A549 (cell line): ENCODE measurements at regions not wholly inside any gene's neighbourhood (a gene's known extent, or its start where the extent isn't known, plus 50 kb on each side); places are given as distances from the start of the nearest gene placed in this dataset.

Experiments used
- ATAC-seq, 2 experiments: fragments of 200-7000 bp in 1 of 2; fragments of >200 bp in 1 of 2; cut with Nextera tagmentation in 1 of 2; cut with Tn5 transposase in 1 of 2; 3 replicates each; pipeline versions ENCODE4 v1.8.0 to v1.9.1; 2018 to 2020; ENCODE audit warnings: mild to moderate bottlenecking in 1 of 2, moderate library complexity in 1 of 2
- CTCF ChIA-PET: fragments of 300-600 bp; sonication (Branson Sonifier 250); formaldehyde crosslinking; extraction: SDS; loops from one replicate; lab custom pipeline; 2021; ENCODE audit warnings: antibody characterized with exemption, inconsistent platforms; lab: Yijun Ruan, JAX
- POLR2A ChIA-PET: fragments of 350-600 bp; formaldehyde crosslinking; extraction: SDS; loops from one replicate; lab custom pipeline; 2021; ENCODE audit warnings: antibody characterized with exemption, inconsistent platforms; lab: Yijun Ruan, JAX
- DNase-seq, 2 experiments: peaks; one replicate each; pipeline versions ENCODE4 v3.0.0 to v3.0.0-alpha.2; 2011 to 2016; ENCODE audit warnings: low read depth in 1 of 2, low spot score in 1 of 2
- FAIRE-seq: peaks from 2 replicates; lab custom pipeline; 2011; peaks lifted over from hg19 to GRCh38; lab: Jason Lieb, UNC
- H3K27ac ChIP-seq, 2 experiments: fragments of >200 bp; sonication (Bioruptor Twin); formaldehyde crosslinking; 3 replicates each; pipeline ENCODE4 v1.5.1; 2016 to 2017
- H3K4me1 ChIP-seq: fragments of >200 bp; sonication (Bioruptor Twin); formaldehyde crosslinking; 3 replicates; pipeline ENCODE4 v1.6.1; 2016
- H3K4me2 ChIP-seq: fragments of >200 bp; sonication (Bioruptor Twin); formaldehyde crosslinking; 3 replicates; pipeline ENCODE4 v1.6.1; 2016
- H3K4me3 ChIP-seq: fragments of >200 bp; sonication (Bioruptor Twin); formaldehyde crosslinking; 3 replicates; pipeline ENCODE4 v1.5.1; 2016
- H3K9me3 ChIP-seq: fragments of >200 bp; sonication (Bioruptor Twin); formaldehyde crosslinking; 3 replicates; pipeline ENCODE4 v1.6.1; 2016
- BHLHE40 ChIP-seq: IDR thresholded peaks from 2 replicates; pipeline ENCODE4 v1.6.1; 2012; ENCODE audit warnings: low read depth, low read length, inconsistent platforms
- CBX8 ChIP-seq: fragments of 200-600 bp; sonication (generic); IDR thresholded peaks from 2 replicates; pipeline ENCODE4 v1.6.1; 2016
- CEBPB ChIP-seq, 2 experiments: fragments of >200 bp in 1 of 2; sonication (Bioruptor Twin) in 1 of 2; formaldehyde crosslinking in 1 of 2; IDR thresholded peaks; 2 replicates each; pipeline ENCODE4 v1.6.1; 2012 to 2016
- CHD2 ChIP-seq: fragments of 150-350 bp; IDR thresholded peaks from 2 replicates; pipeline ENCODE4 v1.6.1; 2014; ENCODE audit warnings: low read length; ENCODE audit not compliant: partially characterized antibody
- EHF ChIP-seq: fragments of 250-450 bp; sonication (Bioruptor Pico); IDR thresholded peaks from 2 replicates; pipeline ENCODE4 v1.5.0; 2020; ENCODE audit warnings: mild to moderate bottlenecking
- EP300 ChIP-seq, 2 experiments: fragments of >200 bp; sonication (Bioruptor Twin); formaldehyde crosslinking; IDR thresholded peaks; 2 replicates in 1 of 2; 3 replicates in 1 of 2; pipeline ENCODE4 v1.6.1; 2016 to 2017
- ESRRA ChIP-seq: fragments of 150-350 bp; IDR thresholded peaks from 2 replicates; pipeline ENCODE4 v1.6.1; 2014; ENCODE audit warnings: mild to moderate bottlenecking, low read length, borderline replicate concordance
- FOSB ChIP-seq: fragments of 250-450 bp; sonication (Bioruptor Pico); IDR thresholded peaks from 2 replicates; pipeline ENCODE4 v1.5.0; 2020; ENCODE audit warnings: mild to moderate bottlenecking, moderate library complexity
- FOSL2 ChIP-seq, 2 experiments: fragments of 450-650 bp in 1 of 2; fragments of >200 bp in 1 of 2; sonication (Bioruptor Twin) in 1 of 2; formaldehyde crosslinking; IDR thresholded peaks; 2 replicates each; pipeline versions ENCODE4 v1.5.0 to v1.6.1; 2016 to 2020; ENCODE audit warnings: mild to moderate bottlenecking in 1 of 2, moderate library complexity in 1 of 2
- GATA3 ChIP-seq: IDR thresholded peaks from 2 replicates; pipeline ENCODE4 v1.6.1; 2012; ENCODE audit warnings: borderline replicate concordance
- HEYL ChIP-seq: fragments of 250-450 bp; sonication (Bioruptor Pico); IDR thresholded peaks from 2 replicates; pipeline ENCODE4 v1.8.0; 2021; ENCODE audit warnings: mild to moderate bottlenecking, moderate library complexity
- HOXA7 ChIP-seq: fragments of 250-450 bp; sonication (Bioruptor Pico); IDR thresholded peaks from 2 replicates; pipeline ENCODE4 v1.5.0; 2020; ENCODE audit warnings: mild to moderate bottlenecking, moderate library complexity
- HOXB13 ChIP-seq: fragments of 250-450 bp; sonication (Bioruptor Pico); IDR thresholded peaks from 2 replicates; pipeline ENCODE4 v1.5.0; 2020; ENCODE audit warnings: low read depth, mild to moderate bottlenecking, moderate library complexity
- HOXB5 ChIP-seq: fragments of 250-450 bp; sonication (Bioruptor Pico); IDR thresholded peaks from 2 replicates; pipeline ENCODE4 v1.5.0; 2020; ENCODE audit warnings: mild to moderate bottlenecking, moderate library complexity
- JUNB ChIP-seq: fragments of >200 bp; sonication (Bioruptor Twin); formaldehyde crosslinking; IDR thresholded peaks from 2 replicates; pipeline ENCODE4 v1.6.1; 2016
- KDM5A ChIP-seq: fragments of 200-600 bp; sonication (generic); IDR thresholded peaks from 2 replicates; pipeline ENCODE4 v1.6.1; 2016; ENCODE audit warnings: antibody characterized with exemption, mild to moderate bottlenecking
- PHF8 ChIP-seq: fragments of 200-600 bp; sonication (generic); IDR thresholded peaks from 2 replicates; pipeline ENCODE4 v1.6.1; 2016; ENCODE audit warnings: low read depth, mild to moderate bottlenecking, antibody characterized with exemption, moderate library complexity, borderline replicate concordance
- POLR2AphosphoS2 ChIP-seq: conservative IDR thresholded peaks from 2 replicates; pipeline ENCODE4 v1.6.1; 2012; ENCODE audit warnings: low read length, improper control_type of control experiment, inconsistent platforms
- RAD21 ChIP-seq, 2 experiments: fragments of >200 bp in 1 of 2; sonication (Bioruptor Twin) in 1 of 2; formaldehyde crosslinking in 1 of 2; IDR thresholded peaks in 1 of 2; conservative IDR thresholded peaks in 1 of 2; 2 replicates in 1 of 2; 3 replicates in 1 of 2; pipeline ENCODE4 v1.6.1; 2012 to 2018; ENCODE audit warnings: inconsistent platforms in 1 of 2
- RARB ChIP-seq: fragments of 250-450 bp; sonication (Bioruptor Pico); IDR thresholded peaks from 2 replicates; pipeline ENCODE4 v1.8.0; 2021; ENCODE audit warnings: mild to moderate bottlenecking, moderate library complexity
- RCOR1 ChIP-seq: fragments of 150-350 bp; IDR thresholded peaks from 2 replicates; pipeline ENCODE4 v1.6.1; 2014; ENCODE audit warnings: antibody characterized with exemption, low read length, low read depth
- SREBF2 ChIP-seq: fragments of 450-650 bp; IDR thresholded peaks from 2 replicates; pipeline ENCODE4 v1.6.1; 2014; ENCODE audit warnings: mild to moderate bottlenecking, moderate library complexity
- whole genome bisulfite sequencing: methylation state at CpG from one replicate; pipeline ENCODE4 v1.1.6; 2017; ENCODE audit errors: missing lambda C conversion rate; 5-methylcytosine and 5-hydroxymethylcytosine counted together
- TF ChIP-seq, protein P1 (sequence below): IDR thresholded peaks from 2 replicates; pipeline ENCODE4 v1.6.1; 2012; ENCODE audit warnings: low read depth, borderline replicate concordance
- TF ChIP-seq, protein P2 (sequence below): fragments of 150-350 bp; IDR thresholded peaks from 2 replicates; pipeline ENCODE4 v1.6.1; 2014; ENCODE audit warnings: low read depth, mild to moderate bottlenecking, low read length
- TF ChIP-seq, protein P3 (sequence below): IDR thresholded peaks from 2 replicates; pipeline ENCODE4 v1.6.1; 2012
- TF ChIP-seq, protein P4 (sequence below): fragments of 450-650 bp; IDR thresholded peaks from 2 replicates; pipeline ENCODE4 v1.6.1; 2014; ENCODE audit warnings: antibody characterized with exemption

DNA sequence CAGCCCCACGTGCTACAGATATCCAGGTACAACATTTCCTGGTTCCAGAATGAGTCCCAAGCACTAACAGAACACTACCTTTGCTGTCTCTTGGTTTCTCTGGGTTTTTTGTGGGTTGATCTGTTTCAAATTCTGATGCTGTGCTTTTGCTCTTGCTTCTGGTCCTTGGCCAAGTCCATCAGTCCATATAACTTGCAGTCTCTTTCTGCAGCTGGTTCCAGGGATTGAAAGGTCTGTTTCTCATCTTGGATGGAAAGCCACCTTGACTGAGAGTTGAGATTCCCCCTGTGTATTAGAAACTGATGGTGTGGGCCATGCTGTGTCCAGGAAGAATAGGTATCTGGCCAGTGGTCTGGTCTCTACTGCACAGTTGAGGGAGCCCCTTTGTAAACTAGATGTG is 171.1 kb downstream of the JCAD start:
- no peaks in the 10 kb centered on the region for H3K4me1 ChIP-seq
- FAIRE-seq (no peak), DNase-seq (no peak), ATAC-seq (no peak)
- H3K27ac ChIP-seq: no peak overlapping the region
- 21% methylated on average over 1 of the region's 1 CpG for WGBS
- H3K4me3 ChIP-seq: no peak overlapping the region
- H3K9me3 ChIP-seq: no peaks in the 10 kb centered on the region
- CTCF ChIA-PET: interaction anchor here (1.0 kb wide), 1 partner anchor 16 kb away, joined by 3 read pairs; no protein-coding TSS in a partner anchor
- POLR2A ChIA-PET: no interaction called here
- H3K4me2 ChIP-seq: no peak overlapping the region
- TF ChIP-seq FOSB (CRISPR knock-in tag) (no peak), POLR2AphosphoS2 (no peak), BHLHE40 (no peak), KDM5A (no peak), GATA3 (no peak), EP300 (IDR thresholded peaks at IDR 0.05) (no peak)
- TF ChIP-seq, protein P1, sequence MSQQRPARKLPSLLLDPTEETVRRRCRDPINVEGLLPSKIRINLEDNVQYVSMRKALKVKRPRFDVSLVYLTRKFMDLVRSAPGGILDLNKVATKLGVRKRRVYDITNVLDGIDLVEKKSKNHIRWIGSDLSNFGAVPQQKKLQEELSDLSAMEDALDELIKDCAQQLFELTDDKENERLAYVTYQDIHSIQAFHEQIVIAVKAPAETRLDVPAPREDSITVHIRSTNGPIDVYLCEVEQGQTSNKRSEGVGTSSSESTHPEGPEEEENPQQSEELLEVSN: no peak
- TF ChIP-seq, protein P2, sequence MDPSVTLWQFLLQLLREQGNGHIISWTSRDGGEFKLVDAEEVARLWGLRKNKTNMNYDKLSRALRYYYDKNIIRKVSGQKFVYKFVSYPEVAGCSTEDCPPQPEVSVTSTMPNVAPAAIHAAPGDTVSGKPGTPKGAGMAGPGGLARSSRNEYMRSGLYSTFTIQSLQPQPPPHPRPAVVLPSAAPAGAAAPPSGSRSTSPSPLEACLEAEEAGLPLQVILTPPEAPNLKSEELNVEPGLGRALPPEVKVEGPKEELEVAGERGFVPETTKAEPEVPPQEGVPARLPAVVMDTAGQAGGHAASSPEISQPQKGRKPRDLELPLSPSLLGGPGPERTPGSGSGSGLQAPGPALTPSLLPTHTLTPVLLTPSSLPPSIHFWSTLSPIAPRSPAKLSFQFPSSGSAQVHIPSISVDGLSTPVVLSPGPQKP: no peak

DNA sequence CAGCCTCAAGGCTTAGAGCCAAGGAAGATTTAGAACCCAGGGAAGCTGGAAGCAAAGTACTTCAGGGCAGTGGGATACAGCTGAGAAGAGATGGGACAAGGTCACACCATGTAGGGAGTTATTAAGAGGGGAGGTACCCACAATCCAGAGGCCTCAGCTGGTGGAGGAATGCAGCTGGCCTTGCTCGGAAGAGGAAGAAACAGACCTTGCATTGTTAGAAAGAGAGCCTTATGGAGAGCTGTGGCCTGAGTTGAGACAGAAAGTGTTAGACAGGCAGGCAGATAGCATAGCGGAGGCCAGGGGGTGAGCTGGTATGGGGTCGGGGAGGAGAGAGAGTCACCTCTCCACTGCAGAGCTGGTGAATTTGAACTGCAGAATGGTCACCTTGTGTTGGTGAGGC is 173.1 kb downstream of the JCAD start:
- WGBS: 73% methylated on average over 3 of the region's 3 CpGs
- CTCF ChIA-PET: interaction anchor here (0.6 to 2.0 kb wide), 4 partner anchors 9 to 179 kb away, joined by 3 to 5 read pairs (median 4); no protein-coding TSS in a partner anchor
- Histone ChIP-seq H3K4me1 (no peaks in the 10 kb centered on the region), H3K9me3 (no peaks in the 10 kb centered on the region), H3K4me2 (no peak overlapping the region), H3K4me3 (no peak overlapping the region), H3K27ac (no peak overlapping the region)
- POLR2A ChIA-PET: no interaction called here
- FAIRE-seq: no peak
- DNase-seq: no peak
- no peak for ATAC-seq
- no peak for TF ChIP-seq EP300 (IDR thresholded peaks at IDR 0.05)
- TF ChIP-seq GATA3: no peak
- TF ChIP-seq CEBPB (IDR thresholded peaks at IDR 0.05): no peak
- TF ChIP-seq BHLHE40: no peak
- TF ChIP-seq HOXB13 (CRISPR knock-in tag): no peak
- no peak for TF ChIP-seq JUNB
- TF ChIP-seq EHF: no peak
- no peak for TF ChIP-seq SREBF2
- no peak for TF ChIP-seq HOXA7 (CRISPR knock-in tag)
- no peak for TF ChIP-seq RARB
- no peak for TF ChIP-seq RCOR1
- TF ChIP-seq FOSL2 (IDR thresholded peaks at IDR 0.05): no peak
- TF ChIP-seq FOSL2 (CRISPR knock-in tag; IDR thresholded peaks at IDR 0.05): no peak
- TF ChIP-seq, protein P3, sequence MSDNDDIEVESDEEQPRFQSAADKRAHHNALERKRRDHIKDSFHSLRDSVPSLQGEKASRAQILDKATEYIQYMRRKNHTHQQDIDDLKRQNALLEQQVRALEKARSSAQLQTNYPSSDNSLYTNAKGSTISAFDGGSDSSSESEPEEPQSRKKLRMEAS: no peak
- no peak for TF ChIP-seq RAD21 (conservative IDR thresholded peaks at IDR 0.05 in 1 of 2, IDR thresholded peaks at IDR 0.05 in 1 of 2)
- TF ChIP-seq, protein P4, sequence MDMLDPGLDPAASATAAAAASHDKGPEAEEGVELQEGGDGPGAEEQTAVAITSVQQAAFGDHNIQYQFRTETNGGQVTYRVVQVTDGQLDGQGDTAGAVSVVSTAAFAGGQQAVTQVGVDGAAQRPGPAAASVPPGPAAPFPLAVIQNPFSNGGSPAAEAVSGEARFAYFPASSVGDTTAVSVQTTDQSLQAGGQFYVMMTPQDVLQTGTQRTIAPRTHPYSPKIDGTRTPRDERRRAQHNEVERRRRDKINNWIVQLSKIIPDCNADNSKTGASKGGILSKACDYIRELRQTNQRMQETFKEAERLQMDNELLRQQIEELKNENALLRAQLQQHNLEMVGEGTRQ: no peak
- TF ChIP-seq POLR2AphosphoS2: no peak
- TF ChIP-seq CHD2: no peak
- TF ChIP-seq ESRRA: no peak
- no peak for TF ChIP-seq HOXB5 (CRISPR knock-in tag)

DNA sequence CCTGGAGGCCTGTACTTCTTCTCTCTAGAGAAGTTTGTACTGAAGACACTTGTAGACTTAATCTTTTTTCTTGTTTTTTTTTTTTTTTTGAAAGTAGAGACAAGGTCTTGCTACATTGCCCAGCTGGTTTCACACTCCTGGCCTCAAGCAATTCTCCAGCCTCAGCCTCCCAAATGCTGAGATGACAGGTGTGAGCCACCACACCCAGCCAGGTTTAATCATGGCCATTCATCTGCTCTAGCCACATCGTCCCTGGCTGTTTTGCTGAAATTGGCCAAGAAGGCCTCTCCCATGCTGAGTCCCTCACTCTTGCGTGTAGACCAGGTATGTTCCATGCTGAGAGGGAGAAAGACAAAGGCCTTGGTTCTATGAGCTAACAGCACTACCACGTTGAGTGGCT is 176.2 kb downstream of the JCAD start:
- ATAC-seq: no peak
- no peaks in the 10 kb centered on the region for H3K4me1 ChIP-seq
- no peak for FAIRE-seq
- H3K27ac ChIP-seq: no peak overlapping the region
- H3K9me3 ChIP-seq: no peaks in the 10 kb centered on the region
- WGBS: 69% methylated on average over 3 of the region's 3 CpGs
- no peak overlapping the region for H3K4me2 ChIP-seq
- ChIA-PET POLR2A (no interaction called here), CTCF (interaction anchor here (2.2 kb wide), 1 partner anchor 119 kb away, joined by 5 read pairs; no protein-coding TSS in a partner anchor)
- TF ChIP-seq SREBF2: no peak
- no peak for TF ChIP-seq HEYL (CRISPR knock-in tag)
- TF ChIP-seq RAD21 (conservative IDR thresholded peaks at IDR 0.05 in 1 of 2, IDR thresholded peaks at IDR 0.05 in 1 of 2): no peak
- no peak for TF ChIP-seq BHLHE40
- no peak for TF ChIP-seq CHD2
- TF ChIP-seq POLR2AphosphoS2: no peak
- no peak for TF ChIP-seq RARB
- no peak for TF ChIP-seq CBX8
- TF ChIP-seq PHF8: no peak
- no peak overlapping the region for H3K4me3 ChIP-seq
- no peak for DNase-seq
